T-helper 1 cell treated with Interleukin-12 subunit alpha and Interleukin-12 subunit beta and Interleukin-4 antibody, amounts not matched to agents 30 ng/mL and 1 ng/mL, for 36 hours (primary cell): ENCODE measurements at regions not wholly inside any gene's neighbourhood (a gene's known extent, or its start where the extent isn't known, plus 50 kb on each side); places are given as distances from the start of the nearest gene placed in this dataset.

Experiments
- intact Hi-C: fragments of 100-400 bp; cut with micrococcal nuclease; formaldehyde crosslinking; loops from one replicate; pipeline ENCODE4 v1.15.1; 2024

- intact Hi-C loops: no loop called here
These were observed 111.0 kb downstream of the MRPL14 start for GRCh38 chr6:44016131-44016870.

- intact Hi-C loops: no loop called here
These were observed 115.2 kb downstream of the MRPL14 start for GRCh38 chr6:44012078-44012493.

GRCh38 chr6:44011350-44011920 is 115.8 kb downstream of the MRPL14 start:
- intact Hi-C loops: no loop called here

GRCh38 chr6:44010411-44011349 is 116.6 kb downstream of the MRPL14 start:
- intact Hi-C loops: no loop called here

- intact Hi-C loops: no loop called here
These were observed 117.6 kb downstream of the MRPL14 start for GRCh38 chr6:44009425-44010321.

DNA sequence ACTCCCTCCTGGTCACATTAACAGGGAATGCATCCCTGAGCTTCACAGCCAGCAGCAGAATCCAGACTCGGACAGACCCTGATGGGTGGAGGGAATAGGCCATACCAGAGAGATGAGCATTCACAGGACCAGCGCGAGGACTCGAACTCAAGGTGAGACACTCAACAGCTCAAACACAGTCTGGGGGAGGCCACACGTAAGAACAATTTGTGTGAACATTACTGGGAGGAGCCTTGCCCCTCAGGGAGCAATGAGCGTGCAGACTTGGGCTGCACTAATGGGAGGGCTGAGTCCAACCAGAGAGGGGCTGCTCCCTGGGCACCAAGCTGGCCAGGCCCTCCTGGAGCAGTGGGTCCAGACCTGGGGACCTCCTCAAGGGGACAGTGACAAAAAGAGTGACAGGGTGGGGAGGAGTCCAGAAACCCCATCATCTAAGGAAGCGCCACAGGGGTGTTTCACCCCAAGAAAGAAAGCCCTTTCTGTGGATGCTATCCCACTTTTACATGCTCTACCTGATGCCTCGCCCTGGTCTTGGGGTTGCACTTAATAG is 118.4 kb downstream of the MRPL14 start:
- intact Hi-C loops: no loop called here

DNA sequence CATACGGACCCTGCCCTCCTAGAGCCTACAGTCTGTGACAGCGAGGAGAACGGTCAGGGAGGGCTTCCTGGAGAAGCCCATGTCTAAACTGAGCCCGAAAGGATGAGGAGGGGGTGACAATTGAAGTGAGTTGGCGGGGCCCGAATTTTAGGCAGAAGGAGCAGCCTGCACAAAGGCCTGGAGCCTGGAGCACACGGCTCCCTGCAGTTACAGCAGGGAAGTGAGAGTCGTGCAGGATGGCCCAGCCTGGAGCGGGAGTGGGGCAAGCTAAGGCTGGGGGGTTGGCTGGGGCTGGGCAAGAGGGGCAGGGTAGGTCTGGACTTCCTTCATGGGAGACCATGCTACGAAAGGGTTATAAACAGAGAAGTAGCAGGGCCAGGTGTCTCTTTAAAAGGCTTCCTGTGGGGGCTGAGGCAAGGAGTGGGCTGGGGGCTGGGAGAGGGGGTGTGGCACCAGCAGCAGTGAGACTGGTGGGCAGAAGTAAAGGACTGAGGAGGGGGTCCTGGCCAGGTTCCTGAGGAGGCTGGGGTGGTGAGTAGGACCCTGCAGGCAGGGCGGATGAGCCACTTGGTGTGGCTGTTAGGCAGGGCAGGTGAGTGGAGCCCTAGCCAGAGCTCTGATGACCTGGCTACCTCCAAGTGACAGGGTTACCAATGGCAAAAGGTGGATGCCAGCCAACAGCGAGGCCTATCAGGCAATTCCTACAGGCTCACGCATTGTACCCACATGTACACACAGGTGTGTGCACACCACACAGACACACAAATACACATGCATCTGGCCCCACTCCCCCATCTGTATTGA is 119.2 kb downstream of the MRPL14 start:
- intact Hi-C loops: no loop called here

GRCh38 chr6:44006872-44007303 is 120.4 kb downstream of the MRPL14 start:
- intact Hi-C loops: no loop called here

DNA sequence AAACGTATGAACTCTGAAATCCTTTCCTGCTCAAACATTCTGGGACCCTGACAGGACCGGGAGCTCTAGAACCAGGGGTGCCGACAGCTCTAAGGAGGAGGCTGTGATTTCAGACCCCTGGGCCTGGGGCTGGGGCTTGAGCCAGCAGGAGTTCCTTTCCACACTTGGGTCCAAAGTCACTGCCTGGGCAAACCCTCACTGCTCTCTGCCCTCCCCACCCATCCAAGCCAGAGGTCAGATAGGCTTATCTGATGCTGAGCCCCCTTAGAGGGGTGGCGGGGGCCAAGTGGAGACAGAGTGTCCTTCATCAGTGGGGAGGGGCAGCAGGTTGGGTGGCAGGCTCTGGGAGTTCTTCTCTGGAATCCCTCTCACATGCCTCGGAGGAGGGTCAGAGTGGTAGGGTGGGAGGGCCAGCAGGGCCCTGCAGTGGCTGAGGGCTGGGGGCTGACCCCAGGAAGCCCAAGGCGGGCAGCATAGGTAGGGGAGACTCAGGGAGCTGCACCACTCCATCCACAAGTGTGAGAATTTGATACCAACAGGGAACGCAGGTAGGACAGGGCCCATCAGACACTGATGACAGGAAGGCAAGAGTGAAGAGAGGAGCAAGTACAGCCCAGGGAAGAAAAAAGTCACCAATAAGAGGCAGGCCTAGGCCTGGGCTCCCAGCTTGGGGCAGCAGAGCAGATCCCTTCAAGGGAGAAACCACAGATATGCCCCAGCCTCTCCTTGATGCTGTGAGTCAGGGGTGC is 121.0 kb downstream of the MRPL14 start:
- intact Hi-C loops: no loop called here

DNA sequence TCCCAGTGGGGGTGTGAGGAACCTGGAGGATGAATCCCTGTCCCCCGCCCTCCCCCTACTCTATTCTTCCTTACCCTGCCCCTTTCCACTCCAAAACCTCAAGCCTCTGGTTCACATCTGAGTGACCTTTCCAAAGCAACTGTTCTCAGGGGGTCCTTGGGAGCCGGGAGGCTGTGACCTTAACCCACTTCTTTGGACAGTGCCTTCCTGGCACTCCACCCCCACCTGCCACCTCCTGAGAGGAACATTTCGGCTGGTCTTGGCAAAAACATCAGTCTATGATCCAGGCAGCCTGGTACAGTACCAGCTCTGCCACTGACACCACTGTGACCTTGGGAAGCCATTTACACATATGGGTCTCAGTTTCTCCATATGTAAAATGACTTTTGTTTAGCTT is 121.7 kb downstream of the MRPL14 start:
- intact Hi-C loops: no loop called here

GRCh38 chr6:44004625-44005506 is 122.4 kb downstream of the MRPL14 start:
- intact Hi-C loops: no loop called here

- intact Hi-C loops: no loop called here
These were observed 123.1 kb downstream of the MRPL14 start for GRCh38 chr6:44004136-44004535.

- intact Hi-C loops: loop anchor here (1.0 to 2.0 kb wide), 2 partner anchors 71 to 233 kb away; partner anchors contain the start of gene VEGFA
These were observed 123.7 kb downstream of the MRPL14 start for GRCh38 chr6:44003345-44004061.

DNA sequence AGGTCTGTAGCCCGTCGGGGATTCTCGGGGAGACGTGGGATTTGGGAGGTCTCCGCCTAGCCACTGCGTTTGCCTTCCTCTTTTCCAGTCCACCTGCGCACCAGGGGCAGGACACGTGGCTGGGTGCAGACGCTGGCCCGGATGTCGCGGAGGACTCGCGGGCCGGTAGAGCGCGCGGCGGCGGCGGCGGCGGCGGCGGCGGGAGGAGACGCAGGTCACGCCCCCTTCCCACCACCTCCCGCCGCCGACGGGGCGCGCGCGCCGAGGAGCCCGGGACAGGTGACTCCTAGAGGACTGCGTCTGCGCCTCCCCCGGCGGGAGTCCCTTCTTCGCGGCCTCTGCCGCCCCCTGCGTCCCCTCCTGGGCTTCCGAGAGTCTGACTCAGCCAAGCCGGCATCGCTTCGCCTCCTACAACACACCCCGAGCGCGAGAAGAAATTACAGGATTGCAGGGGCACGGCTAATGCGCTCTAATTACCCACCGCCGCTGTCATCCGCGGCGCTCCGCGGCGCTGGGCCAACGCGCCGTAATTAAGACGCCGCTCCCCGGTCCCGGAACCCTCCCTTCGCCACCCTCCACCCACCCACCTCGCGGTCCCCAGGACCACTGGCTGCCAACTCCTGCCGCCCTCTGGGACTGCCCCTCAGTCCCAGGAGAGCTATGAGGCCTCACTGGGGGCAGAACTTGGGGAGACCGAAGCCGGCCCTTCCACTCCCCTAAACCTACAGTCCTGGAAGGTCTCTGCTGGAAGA is 124.5 kb downstream of the MRPL14 start:
- intact Hi-C loops: loop anchor here (1.0 to 2.0 kb wide), 2 partner anchors 72 to 232 kb away; partner anchors contain the start of gene VEGFA

- intact Hi-C loops: loop anchor here (2.0 kb wide), 1 partner anchor 231 kb away; the partner anchor contains the start of gene VEGFA
These were observed 125.1 kb downstream of the MRPL14 start for GRCh38 chr6:44002067-44002592.
